ENCODE measurements at regions not wholly inside any gene's neighbourhood (a gene's known extent, or its start where the extent isn't known, plus 50 kb on each side); places are given as distances from the start of the nearest gene placed in this dataset.

DNA sequence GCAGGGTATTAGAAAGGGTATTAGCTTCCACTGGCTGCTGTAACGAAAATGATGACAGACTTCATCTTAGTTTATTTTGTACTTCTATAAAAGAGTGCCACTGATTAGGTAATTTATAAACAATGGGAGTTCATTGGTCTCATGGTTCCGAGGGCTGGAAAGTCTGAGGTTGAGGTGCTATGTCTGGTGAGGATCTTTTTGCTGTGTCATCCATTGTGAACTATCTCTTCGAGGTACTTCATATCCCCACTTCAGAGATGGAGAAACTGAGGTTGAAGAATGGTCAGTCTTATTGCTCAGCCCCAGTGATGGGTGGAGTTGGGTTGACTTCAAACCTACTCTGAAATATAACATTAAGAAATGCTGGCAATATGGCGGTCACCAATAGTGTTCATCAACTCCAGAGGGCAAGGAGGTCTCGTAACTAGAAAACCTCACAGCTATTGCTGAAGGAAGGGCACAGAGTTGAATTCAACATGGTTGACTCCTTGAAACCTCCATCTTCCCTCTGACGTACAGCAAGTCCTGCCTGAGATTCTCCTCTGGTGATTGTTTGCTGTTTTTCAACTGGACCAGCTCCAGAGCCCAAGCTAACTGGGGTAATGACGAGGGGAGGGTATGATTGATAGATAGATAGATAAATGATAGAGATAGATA, 53.6 kb upstream of the SHOX start:
- TF ChIP-seq EP300 (IDR thresholded peaks at IDR 0.05) (no peak), CTCF (IDR thresholded peaks at IDR 0.05) (no peak)

All from sigmoid colon (tissue), 4 donors.